ENCODE measurements at regions not wholly inside any gene's neighbourhood (a gene's known extent, or its start where the extent isn't known, plus 50 kb on each side); places are given as distances from the start of the nearest gene placed in this dataset.

- no peak for DNase-seq (ENCODE audit: low read depth, low spot score)
- ChIA-PET POLR2A (no interaction called here), CTCF (no interaction called here)
- Histone ChIP-seq H3K4me3 (ENCODE audit: low read depth in 2 of 2, low read length in 2 of 2) (no peak overlapping the region), H3K36me3 (ENCODE audit: control insufficient read depth, insufficient read depth, low read length) (no peaks in the 10 kb centered on the region), H3K9me3 (ENCODE audit: control insufficient read depth, insufficient read depth, low read depth, low read length) (no peaks in the 10 kb centered on the region), H3K27ac (ENCODE audit: low read length) (no peak overlapping the region), H3K4me1 (ENCODE audit: control insufficient read depth, insufficient read depth, low read length) (no peaks in the 10 kb centered on the region), H3K27me3 (ENCODE audit: control insufficient read depth, insufficient read depth, low read length) (no peaks in the 10 kb centered on the region)
- TF ChIP-seq TCF7L2 (IDR thresholded peaks at IDR 0.05; ENCODE audit: low read depth, low read length) (no peak), POLR2AphosphoS5 (IDR thresholded peaks at IDR 0.05; ENCODE audit: low read depth, low read length) (no peak), CTCF (IDR thresholded peaks at IDR 0.05) (no peak), REST (IDR thresholded peaks at IDR 0.05; ENCODE audit: insufficient read depth in 1 of 2, low read depth in 2 of 2, low read length in 1 of 2) (no peak), SIN3A (IDR thresholded peaks at IDR 0.05; ENCODE audit: borderline replicate concordance, insufficient read depth, low read depth, low read length) (no peak)
- in situ Hi-C loops (cut with HindIII; ENCODE audit: low pct_unique_long_range_greater_than_20kb, low sequenced_read_pairs): no loop called here
- intact Hi-C loops (cut with micrococcal nuclease; ENCODE audit: unreplicated experiment): no loop called here
- no peak for ATAC-seq
- no TSS peak for BruUV-seq (replicated peaks)
These were observed 179.0 kb downstream of the LPIN1 start for GRCh38 chr2:11925295-11926066.

GRCh38 chr2:11930211-11930761 is 183.9 kb downstream of the LPIN1 start:
- intact Hi-C loops (cut with micrococcal nuclease; ENCODE audit: unreplicated experiment): no loop called here
- in situ Hi-C loops (cut with HindIII; ENCODE audit: low pct_unique_long_range_greater_than_20kb, low sequenced_read_pairs): no loop called here
- no peaks in the 10 kb centered on the region for H3K27me3 ChIP-seq (ENCODE audit: control insufficient read depth, insufficient read depth, low read length)
- CTCF ChIA-PET: no interaction called here
- no peak for TF ChIP-seq REST (IDR thresholded peaks at IDR 0.05; ENCODE audit: insufficient read depth in 1 of 2, low read depth in 2 of 2, low read length in 1 of 2)
- no peak for TF ChIP-seq POLR2AphosphoS5 (IDR thresholded peaks at IDR 0.05; ENCODE audit: low read depth, low read length)
- no peak for TF ChIP-seq SIN3A (IDR thresholded peaks at IDR 0.05; ENCODE audit: borderline replicate concordance, insufficient read depth, low read depth, low read length)
- TF ChIP-seq TCF7L2 (IDR thresholded peaks at IDR 0.05; ENCODE audit: low read depth, low read length): no peak
- TF ChIP-seq CTCF (IDR thresholded peaks at IDR 0.05): no peak
- POLR2A ChIA-PET: no interaction called here
- H3K4me1 ChIP-seq (ENCODE audit: control insufficient read depth, insufficient read depth, low read length): no peaks in the 10 kb centered on the region
- DNase-seq (ENCODE audit: low read depth, low spot score) (no peak), ATAC-seq (no peak)
- H3K4me3 ChIP-seq (ENCODE audit: low read depth in 2 of 2, low read length in 2 of 2): no peak overlapping the region
- no peak overlapping the region for H3K27ac ChIP-seq (ENCODE audit: low read length)
- no peaks in the 10 kb centered on the region for H3K36me3 ChIP-seq (ENCODE audit: control insufficient read depth, insufficient read depth, low read length)
- BruUV-seq (replicated peaks): no TSS peak
- H3K9me3 ChIP-seq (ENCODE audit: control insufficient read depth, insufficient read depth, low read depth, low read length): no peaks in the 10 kb centered on the region

Data from Panc1 (cell line).